ENCODE measurements at regions not wholly inside any gene's neighbourhood (a gene's known extent, or its start where the extent isn't known, plus 50 kb on each side); places are given as distances from the start of the nearest gene placed in this dataset.
"Not testable (repeated sequence)": the region's sequence is repeated elsewhere in the genome, so short reads cannot be mapped to it uniquely, and the experiment has no call there.

- not testable (repeated sequence) for TF ChIP-seq CTCF, EZH2, EZH2phosphoT487 (IDR thresholded peaks at IDR 0.05)
Observed at GRCh38 chr16:29191636-29192180, 206.9 kb downstream of the LAT start.
